Trophoblast cell (in vitro differentiated cells and primary cell): ENCODE measurements at regions not wholly inside any gene's neighbourhood (a gene's known extent, or its start where the extent isn't known, plus 50 kb on each side); places are given as distances from the start of the nearest gene placed in this dataset.
"Not testable (repeated sequence)": the region's sequence is repeated elsewhere in the genome, so short reads cannot be mapped to it uniquely, and the experiment has no call there.

Source experiments
- DNase-seq, 2 donors: peaks; one replicate each; pipeline ENCODE4 v3.0.0-alpha.2; 2016
- H2AFZ ChIP-seq: 2 replicates; pipeline ENCODE4 v1.6.1; 2013; ENCODE audit warnings: low read length, moderate library complexity, mild to moderate bottlenecking; ENCODE audit not compliant: insufficient read depth, poor library complexity
- H2AK5ac ChIP-seq: 2 replicates; pipeline ENCODE4 v1.6.1; 2013; ENCODE audit warnings: mild to moderate bottlenecking, low read length
- H2BK120ac ChIP-seq: 2 replicates; pipeline ENCODE4 v1.6.1; 2013; ENCODE audit warnings: low read length, mild to moderate bottlenecking, moderate library complexity; ENCODE audit not compliant: insufficient read depth, poor library complexity
- H2BK12ac ChIP-seq: 2 replicates; pipeline ENCODE4 v1.6.1; 2013; ENCODE audit warnings: mild to moderate bottlenecking, low read length, moderate library complexity
- H2BK5ac ChIP-seq: 2 replicates; pipeline ENCODE4 v1.6.1; 2013; ENCODE audit warnings: low read length, low read depth, moderate library complexity, mild to moderate bottlenecking; ENCODE audit not compliant: poor library complexity
- H3K14ac ChIP-seq: 2 replicates; pipeline ENCODE4 v1.6.1; 2013; ENCODE audit warnings: mild to moderate bottlenecking, low read length
- H3K18ac ChIP-seq: 2 replicates; pipeline ENCODE4 v1.6.1; 2013; ENCODE audit warnings: mild to moderate bottlenecking, low read length
- H3K23ac ChIP-seq: 2 replicates; pipeline ENCODE4 v1.6.1; 2013; ENCODE audit warnings: low read length
- H3K27ac ChIP-seq: 2 replicates; pipeline ENCODE4 v1.5.1; 2013; ENCODE audit warnings: low read depth, mild to moderate bottlenecking, inconsistent platforms, low read length, moderate library complexity
- H3K27me3 ChIP-seq: 2 replicates; pipeline ENCODE4 v1.6.1; 2013; ENCODE audit warnings: inconsistent platforms, mild to moderate bottlenecking, low read length, moderate library complexity; ENCODE audit not compliant: insufficient read depth
- H3K36me3 ChIP-seq, 2 experiments: 1 replicate in 1 of 2; 2 replicates in 1 of 2; pipeline ENCODE4 v1.6.1; 2013; ENCODE audit warnings: low read length in 2 of 2, mild to moderate bottlenecking in 2 of 2, moderate library complexity in 1 of 2; ENCODE audit not compliant: insufficient read depth in 2 of 2, control insufficient read depth in 1 of 2
- H3K4ac ChIP-seq: 2 replicates; pipeline ENCODE4 v1.6.1; 2013; ENCODE audit warnings: low read depth, mild to moderate bottlenecking, low read length, moderate library complexity
- H3K4me1 ChIP-seq, 2 experiments: 1 replicate in 1 of 2; 2 replicates in 1 of 2; pipeline ENCODE4 v1.6.1; 2013; ENCODE audit warnings: low read length in 2 of 2, mild to moderate bottlenecking in 2 of 2, moderate library complexity in 1 of 2; ENCODE audit not compliant: insufficient read depth in 2 of 2, control insufficient read depth in 1 of 2
- H3K4me2 ChIP-seq: 2 replicates; pipeline ENCODE4 v1.6.1; 2013; ENCODE audit warnings: inconsistent platforms, mild to moderate bottlenecking, low read length, moderate library complexity
- H3K4me3 ChIP-seq: 2 replicates; pipeline ENCODE4 v1.5.1; 2013; ENCODE audit warnings: mild to moderate bottlenecking, low read depth, low read length, inconsistent platforms
- H3K79me1 ChIP-seq: one replicate; pipeline ENCODE4 v1.6.1; 2013; ENCODE audit warnings: low read length
- H3K79me2 ChIP-seq: 2 replicates; pipeline ENCODE4 v1.6.1; 2013; ENCODE audit warnings: low read length, mild to moderate bottlenecking; ENCODE audit not compliant: control insufficient read depth, insufficient read depth, poor library complexity
- H3K9ac ChIP-seq: 2 replicates; pipeline ENCODE4 v1.6.1; 2013; ENCODE audit warnings: mild to moderate bottlenecking, low read length
- H3K9me3 ChIP-seq: 2 replicates; pipeline ENCODE4 v1.6.1; 2013; ENCODE audit warnings: low read depth, mild to moderate bottlenecking, control low read depth, inconsistent platforms, low read length; ENCODE audit not compliant: insufficient read depth
- H4K12ac ChIP-seq: 2 replicates; pipeline ENCODE4 v1.6.1; 2013; ENCODE audit warnings: low read depth, mild to moderate bottlenecking, low read length, moderate library complexity
- H4K8ac ChIP-seq: 2 replicates; pipeline ENCODE4 v1.6.1; 2013; ENCODE audit warnings: low read depth, mild to moderate bottlenecking, low read length, moderate library complexity
- H4K91ac ChIP-seq: one replicate; pipeline ENCODE4 v1.6.1; 2013; ENCODE audit warnings: low read depth, mild to moderate bottlenecking, low read length, moderate library complexity
- WGBS: extraction: QIAGEN DNeasy Blood & Tissue Kit; methylation state at CpG from one replicate; pipeline ENCODE4 v1.1.7; 2013; ENCODE audit warnings: missing lambda C conversion rate; ENCODE audit not compliant: insufficient read length, insufficient coverage; ENCODE audit errors: extremely low coverage; 5-methylcytosine and 5-hydroxymethylcytosine counted together

GRCh38 chr16:88143122-88144027 is 192.1 kb downstream of the BANP start:
- not testable (repeated sequence) for H2BK120ac ChIP-seq, H4K8ac ChIP-seq, H2BK12ac ChIP-seq, H2AFZ ChIP-seq, H3K14ac ChIP-seq, H2BK5ac ChIP-seq, H2AK5ac ChIP-seq, H3K4me1 ChIP-seq, H3K9me3 ChIP-seq, H3K18ac ChIP-seq, H3K4me3 ChIP-seq, H3K4me2 ChIP-seq, H3K79me2 ChIP-seq, H3K79me1 ChIP-seq, DNase-seq, H4K91ac ChIP-seq, H3K27ac ChIP-seq, H3K27me3 ChIP-seq, H4K12ac ChIP-seq, H3K9ac ChIP-seq, H3K23ac ChIP-seq, H3K4ac ChIP-seq, H3K36me3 ChIP-seq
- no CpG with 5 or more reads among the region's 39 CpGs for WGBS

GRCh38 chr16:88144028-88144511 is 192.8 kb downstream of the BANP start:
- Histone ChIP-seq H4K8ac (no peak overlapping the region), H3K14ac (no peak overlapping the region), H3K79me2 (no peaks in the 10 kb centered on the region), H3K27ac (no peak overlapping the region), H3K79me1 (no peaks in the 10 kb centered on the region), H3K18ac (no peak overlapping the region), H3K9ac (no peak overlapping the region), H2BK5ac (no peak overlapping the region), H3K36me3 (no peaks in the 10 kb centered on the region), H3K4me2 (no peak overlapping the region), H2AFZ (no peak overlapping the region), H3K4ac (no peak overlapping the region), H2BK12ac (no peak overlapping the region), H3K23ac (no peak overlapping the region), H3K4me1 (peaks cover 0 to 2% of the 10 kb centered on the region in 2 experiments), H3K27me3 (no peaks in the 10 kb centered on the region), H4K91ac (no peak overlapping the region), H3K9me3 (peaks cover 1% of the 10 kb centered on the region), H2BK120ac (no peak overlapping the region), H4K12ac (no peak overlapping the region), H2AK5ac (no peak overlapping the region), H3K4me3 (no peak overlapping the region)
- no peak for DNase-seq
- whole genome bisulfite sequencing: no CpG with 5 or more reads among the region's 21 CpGs

- not testable (repeated sequence) for H3K4me1 ChIP-seq, H3K79me2 ChIP-seq, H3K27ac ChIP-seq, H2BK5ac ChIP-seq, H3K4me2 ChIP-seq, DNase-seq, H2AK5ac ChIP-seq, H3K27me3 ChIP-seq, H3K18ac ChIP-seq, H2BK12ac ChIP-seq, H3K4ac ChIP-seq, H4K8ac ChIP-seq, H3K9ac ChIP-seq, H4K91ac ChIP-seq, H3K23ac ChIP-seq, H3K36me3 ChIP-seq, H4K12ac ChIP-seq, H2BK120ac ChIP-seq, H3K9me3 ChIP-seq, H3K4me3 ChIP-seq, H3K14ac ChIP-seq, H3K79me1 ChIP-seq, H2AFZ ChIP-seq
- no CpG with 5 or more reads among the region's 13 CpGs for WGBS
Measured at GRCh38 chr16:88145376-88145775, 194.1 kb downstream of the BANP start.

GRCh38 chr16:88145824-88146405 is 194.7 kb downstream of the BANP start:
- not testable (repeated sequence) for H3K4me1 ChIP-seq, H3K18ac ChIP-seq, H3K14ac ChIP-seq, H3K27me3 ChIP-seq, H3K79me1 ChIP-seq, H2BK12ac ChIP-seq, H3K79me2 ChIP-seq, H4K12ac ChIP-seq, H2AFZ ChIP-seq, H3K4me3 ChIP-seq, H3K9ac ChIP-seq, H3K23ac ChIP-seq, H4K8ac ChIP-seq, H4K91ac ChIP-seq, H3K4me2 ChIP-seq, H3K9me3 ChIP-seq, H3K27ac ChIP-seq, H2BK120ac ChIP-seq, DNase-seq, H2AK5ac ChIP-seq, H2BK5ac ChIP-seq, H3K4ac ChIP-seq, H3K36me3 ChIP-seq
- no CpG with 5 or more reads among the region's 21 CpGs for WGBS
